NT2/D1 (cell line): ENCODE measurements at regions not wholly inside any gene's neighbourhood (a gene's known extent, or its start where the extent isn't known, plus 50 kb on each side); places are given as distances from the start of the nearest gene placed in this dataset.

ENCODE experiments used
- SUZ12 ChIP-seq: IDR thresholded peaks from 2 replicates; pipeline ENCODE4 v1.6.1; 2011; ENCODE audit not compliant: insufficient read length, insufficient read depth; ENCODE audit errors: extremely low read depth
- YY1 ChIP-seq: IDR thresholded peaks from 2 replicates; pipeline ENCODE4 v1.6.1; 2011; ENCODE audit not compliant: insufficient read length, insufficient read depth
- ZNF274 ChIP-seq: IDR thresholded peaks from 2 replicates; pipeline ENCODE4 v1.6.1; 2011; ENCODE audit warnings: mild to moderate bottlenecking, low read depth, low read length

- TF ChIP-seq YY1 (no peak), ZNF274 (no peak), SUZ12 (no peak)
Measured at GRCh38 chr3:81024560-81024959, 736.9 kb downstream of the GBE1 start.
